ENCODE measurements at regions not wholly inside any gene's neighbourhood (a gene's known extent, or its start where the extent isn't known, plus 50 kb on each side); places are given as distances from the start of the nearest gene placed in this dataset.

DNA sequence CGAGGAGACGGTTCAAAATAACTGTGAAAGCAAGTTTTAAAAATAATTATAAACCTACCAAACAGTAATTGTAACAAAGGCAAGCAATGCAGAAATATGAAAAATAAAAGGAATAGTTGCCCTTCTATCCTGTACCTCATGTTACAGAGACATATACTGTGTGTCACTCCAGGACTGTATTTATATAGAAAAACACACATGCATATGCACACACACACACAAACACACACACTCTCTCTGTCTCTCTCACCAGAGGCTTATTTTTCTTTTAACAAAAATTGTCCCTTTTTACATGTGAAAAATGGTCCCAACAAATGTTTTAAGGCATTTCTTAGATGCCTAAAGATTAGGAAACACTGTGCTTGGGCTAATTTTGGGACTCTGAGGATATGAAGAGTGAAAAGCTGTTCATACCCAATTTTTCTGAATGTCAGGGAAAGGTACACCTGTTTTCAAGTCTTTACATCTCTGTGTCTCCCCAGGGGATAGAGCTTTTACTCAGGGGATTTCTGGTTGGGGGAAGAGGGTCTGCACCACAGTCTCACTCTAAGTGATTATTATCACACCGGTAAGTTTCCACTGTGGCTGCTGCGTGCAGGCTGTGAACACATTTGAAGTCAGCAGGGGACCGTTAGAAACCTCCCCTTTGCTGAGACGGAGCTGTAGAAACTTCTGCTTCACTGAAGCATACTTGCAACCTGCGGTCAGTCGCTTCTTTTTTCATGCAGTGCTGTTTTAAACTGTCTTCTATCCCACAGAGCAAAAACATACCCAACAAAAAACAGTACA is 51.4 kb upstream of the SPAG16 start:
- TF ChIP-seq, protein P1, sequence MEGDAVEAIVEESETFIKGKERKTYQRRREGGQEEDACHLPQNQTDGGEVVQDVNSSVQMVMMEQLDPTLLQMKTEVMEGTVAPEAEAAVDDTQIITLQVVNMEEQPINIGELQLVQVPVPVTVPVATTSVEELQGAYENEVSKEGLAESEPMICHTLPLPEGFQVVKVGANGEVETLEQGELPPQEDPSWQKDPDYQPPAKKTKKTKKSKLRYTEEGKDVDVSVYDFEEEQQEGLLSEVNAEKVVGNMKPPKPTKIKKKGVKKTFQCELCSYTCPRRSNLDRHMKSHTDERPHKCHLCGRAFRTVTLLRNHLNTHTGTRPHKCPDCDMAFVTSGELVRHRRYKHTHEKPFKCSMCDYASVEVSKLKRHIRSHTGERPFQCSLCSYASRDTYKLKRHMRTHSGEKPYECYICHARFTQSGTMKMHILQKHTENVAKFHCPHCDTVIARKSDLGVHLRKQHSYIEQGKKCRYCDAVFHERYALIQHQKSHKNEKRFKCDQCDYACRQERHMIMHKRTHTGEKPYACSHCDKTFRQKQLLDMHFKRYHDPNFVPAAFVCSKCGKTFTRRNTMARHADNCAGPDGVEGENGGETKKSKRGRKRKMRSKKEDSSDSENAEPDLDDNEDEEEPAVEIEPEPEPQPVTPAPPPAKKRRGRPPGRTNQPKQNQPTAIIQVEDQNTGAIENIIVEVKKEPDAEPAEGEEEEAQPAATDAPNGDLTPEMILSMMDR (IDR thresholded peaks at IDR 0.05; ENCODE audit: low read depth, low read length) = no peak
- TF ChIP-seq POLR2A (IDR thresholded peaks at IDR 0.05; ENCODE audit: extremely low read depth, insufficient read length) (no peak), MYC (IDR thresholded peaks at IDR 0.05; ENCODE audit: low read depth, low read length) (peak; percentile 41; the same call in 1 of the 2 replicates), MAX (IDR thresholded peaks at IDR 0.05; ENCODE audit: low read depth, low read length) (0 out of 2 replicates have a peak, but pooled peaks have one; percentile 12)
